ENCODE measurements at regions not wholly inside any gene's neighbourhood (a gene's known extent, or its start where the extent isn't known, plus 50 kb on each side); places are given as distances from the start of the nearest gene placed in this dataset.

DNA sequence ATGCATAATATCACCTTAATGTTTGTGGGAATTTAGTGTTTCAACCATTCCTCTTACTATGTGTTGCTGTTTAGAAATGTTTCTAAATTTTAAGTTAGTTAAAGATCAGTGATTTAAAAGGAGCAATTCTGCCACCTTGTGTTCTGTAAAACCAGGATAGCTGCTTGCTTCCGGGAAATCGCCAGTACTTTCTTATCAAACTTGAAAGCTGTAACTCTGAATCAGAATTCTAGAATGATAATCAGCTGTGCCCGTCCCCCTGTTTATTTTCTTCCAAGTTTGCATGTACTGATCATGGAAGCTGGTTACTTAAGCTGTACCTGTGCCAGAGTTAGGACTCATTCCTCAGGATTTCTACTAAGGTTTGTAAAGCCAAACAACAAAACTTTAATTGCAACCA lies 656.4 kb downstream of the LTN1 start:
- peak; percentile 9 for DNase-seq
- H3K36me3 Mint-ChIP-seq (ENCODE audit: insufficient read depth, unreplicated experiment), result no peaks in the 10 kb centered on the region
- CTCF ChIA-PET, result interaction anchor here (0.6 to 1.5 kb wide), 4 partner anchors 246 to 636 kb away, joined by 3 to 13 read pairs (median 8); no protein-coding TSS in a partner anchor
- H3K27ac Mint-ChIP-seq (ENCODE audit: unreplicated experiment), result no peak overlapping the region
- no TSS peak for BruUV-seq (replicated peaks)
- intact Hi-C loops (cut with micrococcal nuclease; ENCODE audit: unreplicated experiment), result loop anchor here (2.0 to 5.0 kb wide), 4 partner anchors 186 to 634 kb away; no protein-coding TSS in a partner anchor
- H3K4me1 Mint-ChIP-seq (ENCODE audit: low read depth, unreplicated experiment), result peaks cover 14% of the 10 kb centered on the region
- no peaks in the 10 kb centered on the region for H3K27me3 Mint-ChIP-seq (ENCODE audit: unreplicated experiment)
- H3K4me3 Mint-ChIP-seq (ENCODE audit: low read depth, unreplicated experiment), result no peak overlapping the region
- no peaks in the 10 kb centered on the region for H3K9me3 Mint-ChIP-seq (ENCODE audit: low read depth, unreplicated experiment)
- TF ChIP-seq, protein P1, sequence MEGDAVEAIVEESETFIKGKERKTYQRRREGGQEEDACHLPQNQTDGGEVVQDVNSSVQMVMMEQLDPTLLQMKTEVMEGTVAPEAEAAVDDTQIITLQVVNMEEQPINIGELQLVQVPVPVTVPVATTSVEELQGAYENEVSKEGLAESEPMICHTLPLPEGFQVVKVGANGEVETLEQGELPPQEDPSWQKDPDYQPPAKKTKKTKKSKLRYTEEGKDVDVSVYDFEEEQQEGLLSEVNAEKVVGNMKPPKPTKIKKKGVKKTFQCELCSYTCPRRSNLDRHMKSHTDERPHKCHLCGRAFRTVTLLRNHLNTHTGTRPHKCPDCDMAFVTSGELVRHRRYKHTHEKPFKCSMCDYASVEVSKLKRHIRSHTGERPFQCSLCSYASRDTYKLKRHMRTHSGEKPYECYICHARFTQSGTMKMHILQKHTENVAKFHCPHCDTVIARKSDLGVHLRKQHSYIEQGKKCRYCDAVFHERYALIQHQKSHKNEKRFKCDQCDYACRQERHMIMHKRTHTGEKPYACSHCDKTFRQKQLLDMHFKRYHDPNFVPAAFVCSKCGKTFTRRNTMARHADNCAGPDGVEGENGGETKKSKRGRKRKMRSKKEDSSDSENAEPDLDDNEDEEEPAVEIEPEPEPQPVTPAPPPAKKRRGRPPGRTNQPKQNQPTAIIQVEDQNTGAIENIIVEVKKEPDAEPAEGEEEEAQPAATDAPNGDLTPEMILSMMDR (IDR thresholded peaks at IDR 0.05; ENCODE audit: unreplicated experiment), result peak; percentile 22

DNA sequence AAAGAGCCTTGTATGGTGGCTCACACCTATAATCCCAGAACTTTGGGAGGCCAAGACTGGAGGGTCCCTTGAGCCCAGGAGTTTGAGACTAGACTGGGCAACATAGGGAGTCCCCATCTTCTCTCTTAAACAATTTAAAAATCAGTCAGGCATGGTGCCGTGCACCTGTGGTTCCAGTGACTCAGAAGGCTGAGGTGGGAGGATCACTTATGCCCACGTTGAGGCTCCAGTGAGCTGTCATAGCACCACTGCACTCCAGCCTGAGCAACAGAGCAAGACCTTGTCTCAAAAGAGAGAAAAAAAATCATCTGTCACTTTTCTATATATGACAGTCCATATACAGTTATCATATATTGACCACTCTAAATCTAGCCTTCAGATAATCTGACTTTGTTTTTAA lies 658.3 kb downstream of the LTN1 start:
- no peak overlapping the region for H3K27ac Mint-ChIP-seq (ENCODE audit: unreplicated experiment)

DNA sequence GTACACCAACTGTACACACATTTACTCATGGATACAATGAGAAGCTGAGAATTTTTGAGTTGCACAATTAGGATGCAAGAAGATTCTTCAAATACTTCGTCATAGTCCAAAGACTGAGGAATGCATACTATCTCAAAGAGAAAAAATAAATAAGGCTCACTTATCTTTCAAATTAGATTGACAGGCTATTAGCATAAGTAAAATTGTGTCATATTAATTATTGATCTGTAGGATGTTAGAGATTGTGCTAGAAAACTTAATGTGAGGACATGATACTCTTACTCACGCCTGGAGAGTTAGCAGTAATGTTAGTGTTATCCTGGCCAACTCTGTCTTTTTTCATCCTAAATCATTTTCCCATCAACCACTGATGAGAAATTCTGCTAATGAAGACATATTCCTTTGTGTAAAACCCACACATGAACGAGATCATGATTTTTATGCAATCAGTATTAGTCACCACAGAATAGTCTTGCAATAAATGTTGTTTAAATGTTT lies 659.0 kb downstream of the LTN1 start:
- intact Hi-C loops (cut with micrococcal nuclease; ENCODE audit: unreplicated experiment), result loop anchor here (2.0 kb wide), 1 partner anchor 315 kb away; no protein-coding TSS in a partner anchor
- Mint-ChIP-seq H3K4me1 (ENCODE audit: low read depth, unreplicated experiment) (peaks cover under 1% of the 10 kb centered on the region), H3K36me3 (ENCODE audit: insufficient read depth, unreplicated experiment) (no peaks in the 10 kb centered on the region), H3K4me3 (ENCODE audit: low read depth, unreplicated experiment) (no peak overlapping the region), H3K27me3 (ENCODE audit: unreplicated experiment) (no peaks in the 10 kb centered on the region), H3K9me3 (ENCODE audit: low read depth, unreplicated experiment) (peaks cover under 1% of the 10 kb centered on the region), H3K27ac (ENCODE audit: unreplicated experiment) (no peak overlapping the region)
- TF ChIP-seq, protein P1 (IDR thresholded peaks at IDR 0.05; ENCODE audit: unreplicated experiment), result no peak
- DNase-seq, result no peak
- BruUV-seq (replicated peaks), result no TSS peak
- CTCF ChIA-PET, result no interaction called here

More for the DNA sequence above, 658.3 kb downstream of the LTN1 start:
- intact Hi-C loops (cut with micrococcal nuclease; ENCODE audit: unreplicated experiment), result loop anchor here (2.0 kb wide), 1 partner anchor 316 kb away; no protein-coding TSS in a partner anchor
- no peak overlapping the region for H3K4me3 Mint-ChIP-seq (ENCODE audit: low read depth, unreplicated experiment)
- no peaks in the 10 kb centered on the region for H3K36me3 Mint-ChIP-seq (ENCODE audit: insufficient read depth, unreplicated experiment)
- no peaks in the 10 kb centered on the region for H3K27me3 Mint-ChIP-seq (ENCODE audit: unreplicated experiment)
- BruUV-seq (replicated peaks), result no TSS peak
- CTCF ChIA-PET, result no interaction called here
- peaks cover 9% of the 10 kb centered on the region for H3K4me1 Mint-ChIP-seq (ENCODE audit: low read depth, unreplicated experiment)
- DNase-seq, result no peak
- H3K9me3 Mint-ChIP-seq (ENCODE audit: low read depth, unreplicated experiment), result no peaks in the 10 kb centered on the region
- TF ChIP-seq, protein P1 (IDR thresholded peaks at IDR 0.05; ENCODE audit: unreplicated experiment), result no peak

DNA sequence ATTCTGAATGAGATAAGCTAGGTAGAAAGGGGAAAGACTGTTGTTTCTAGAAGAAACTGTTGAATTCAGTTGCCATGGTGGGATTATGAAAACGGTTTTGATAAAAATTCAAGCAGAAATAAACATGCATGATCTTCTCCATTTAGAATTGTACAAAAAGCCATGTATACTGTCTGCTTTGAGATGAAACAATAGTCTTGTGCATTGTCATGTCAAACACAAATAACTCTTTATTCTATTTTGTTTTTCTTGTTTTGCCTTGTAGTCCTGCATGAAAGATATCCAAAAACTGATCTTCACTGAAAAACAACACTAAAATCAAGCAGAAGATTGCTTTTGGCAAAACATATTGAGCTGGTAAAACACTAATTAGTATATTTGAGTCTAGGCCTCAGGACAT lies 659.9 kb downstream of the LTN1 start:
- H3K27ac Mint-ChIP-seq (ENCODE audit: unreplicated experiment), result no peak overlapping the region
- intact Hi-C loops (cut with micrococcal nuclease; ENCODE audit: unreplicated experiment), result no loop called here
- no peaks in the 10 kb centered on the region for H3K4me1 Mint-ChIP-seq (ENCODE audit: low read depth, unreplicated experiment)
- no peaks in the 10 kb centered on the region for H3K36me3 Mint-ChIP-seq (ENCODE audit: insufficient read depth, unreplicated experiment)
- CTCF ChIA-PET, result no interaction called here
- no peaks in the 10 kb centered on the region for H3K27me3 Mint-ChIP-seq (ENCODE audit: unreplicated experiment)
- TF ChIP-seq, protein P1 (IDR thresholded peaks at IDR 0.05; ENCODE audit: unreplicated experiment), result no peak
- no TSS peak for BruUV-seq (replicated peaks)
- DNase-seq, result no peak
- no peak overlapping the region for H3K4me3 Mint-ChIP-seq (ENCODE audit: low read depth, unreplicated experiment)
- H3K9me3 Mint-ChIP-seq (ENCODE audit: low read depth, unreplicated experiment), result peaks cover 2% of the 10 kb centered on the region
